ENCODE measurements at regions not wholly inside any gene's neighbourhood (a gene's known extent, or its start where the extent isn't known, plus 50 kb on each side); places are given as distances from the start of the nearest gene placed in this dataset.
"Not testable (repeated sequence)": the region's sequence is repeated elsewhere in the genome, so short reads cannot be mapped to it uniquely, and the experiment has no call there.

DNA sequence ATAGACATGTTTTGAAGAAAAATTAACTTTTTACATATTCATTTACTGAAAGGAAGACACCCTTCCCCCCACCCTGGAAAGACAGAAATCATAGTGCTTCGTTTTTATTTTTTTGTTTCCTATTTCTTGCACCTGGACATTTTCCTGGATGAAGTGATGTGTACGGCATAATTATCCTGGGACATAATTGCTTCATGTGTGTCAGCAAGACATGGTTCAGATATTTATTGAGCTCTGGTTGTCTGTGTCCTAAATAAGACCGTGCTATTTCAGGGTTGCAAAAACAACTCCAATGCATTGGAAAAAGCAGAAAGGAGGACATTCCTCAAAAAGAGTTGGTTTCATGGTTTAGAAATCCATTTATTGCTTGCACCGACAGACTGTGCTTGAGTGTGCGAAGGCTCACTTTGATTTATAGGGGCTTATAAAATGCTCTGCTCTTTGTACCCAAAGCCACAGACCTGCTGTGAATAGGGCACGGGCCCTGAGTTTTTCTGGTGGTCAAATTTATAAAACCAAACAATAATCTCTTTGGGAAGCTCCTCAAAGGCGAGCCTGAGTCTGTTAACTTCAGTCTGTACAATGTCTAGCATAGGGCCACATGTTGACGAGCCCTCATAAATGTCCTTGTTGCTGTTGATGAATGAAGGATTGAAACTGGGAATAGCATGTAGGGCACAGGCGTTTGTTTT is 179.5 kb downstream of the SOX4 start:
- no peak for DNase-seq (ENCODE audit: low read depth)

DNA sequence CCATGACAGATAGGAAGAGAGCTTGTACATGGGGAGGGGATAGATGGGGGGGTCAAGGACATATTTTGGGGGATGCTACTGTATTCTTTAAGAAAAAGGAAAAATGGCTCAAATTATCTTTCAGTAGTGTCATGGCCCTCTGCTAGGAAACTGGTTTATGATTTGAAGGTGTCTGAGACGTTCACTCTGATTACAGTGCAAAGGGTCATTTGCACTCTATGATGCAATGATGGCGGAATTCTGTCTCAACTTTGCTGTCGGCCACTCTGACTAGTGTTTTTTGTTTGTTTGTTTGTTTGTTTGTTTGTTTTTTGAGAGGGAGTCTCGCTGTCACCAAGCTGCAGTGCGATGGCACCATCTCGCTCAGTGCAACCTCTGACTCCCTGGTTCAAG is 180.0 kb downstream of the SOX4 start:
- no peak for DNase-seq (ENCODE audit: low read depth)

DNA sequence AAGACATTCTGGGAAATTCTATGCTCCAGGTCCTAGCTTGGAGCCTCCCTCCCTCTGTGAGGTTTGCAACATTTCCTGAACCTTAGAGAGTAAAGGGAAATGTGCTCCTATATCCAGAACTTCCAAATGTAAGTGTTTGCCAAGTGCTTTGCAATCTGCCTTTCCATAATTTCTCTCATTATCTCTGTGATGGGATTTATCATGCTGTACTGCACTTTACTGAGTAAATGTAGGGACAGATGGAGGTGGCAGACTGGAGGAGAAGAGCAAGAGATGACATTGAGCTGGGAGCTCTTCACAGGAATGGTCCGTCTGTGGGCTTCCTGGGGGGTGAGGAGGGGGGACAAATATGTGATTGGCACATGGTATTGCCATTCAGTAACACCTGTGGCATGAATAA is 184.3 kb downstream of the SOX4 start:
- DNase-seq (ENCODE audit: low read depth), result no peak

DNA sequence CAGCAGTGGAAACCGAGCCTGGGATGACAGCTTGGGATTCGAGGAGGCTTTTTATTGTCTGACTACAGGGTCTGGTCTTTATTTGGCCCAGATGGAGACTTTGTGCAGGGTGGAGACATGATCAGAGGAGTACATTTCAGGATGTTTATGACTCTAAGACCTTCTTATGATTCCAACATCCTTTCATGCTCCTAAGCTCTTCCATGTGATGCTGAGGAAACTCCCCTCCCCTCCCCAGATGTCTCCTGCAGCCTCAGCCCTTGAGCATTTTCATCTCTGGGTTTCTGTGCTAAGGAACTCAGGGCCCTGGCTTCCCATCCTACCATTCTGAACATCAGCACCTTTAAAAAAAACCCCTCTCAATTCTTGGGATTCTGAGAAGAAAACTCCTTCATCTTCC is 186.6 kb downstream of the SOX4 start:
- DNase-seq (ENCODE audit: low read depth), result no peak

DNA sequence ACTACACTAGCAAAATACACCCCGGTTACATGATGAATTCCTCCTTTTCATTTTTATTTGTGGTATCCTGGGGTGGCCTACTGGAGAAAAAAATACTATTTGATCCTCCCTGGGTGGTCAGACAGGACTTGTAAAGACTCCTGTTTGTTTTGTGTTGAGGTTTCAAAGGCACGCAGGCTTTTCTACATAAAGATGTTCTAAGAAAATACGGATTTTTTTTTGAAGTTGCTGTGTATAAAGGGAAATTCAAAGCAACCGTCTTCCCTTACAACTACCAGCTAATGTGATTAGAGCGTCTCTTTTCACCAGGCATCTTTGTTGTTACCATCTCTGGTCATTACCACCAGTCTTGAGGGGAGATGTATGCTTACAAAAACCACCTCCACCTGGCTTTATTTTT is 187.1 kb downstream of the SOX4 start:
- DNase-seq (ENCODE audit: low read depth), result no peak

DNA sequence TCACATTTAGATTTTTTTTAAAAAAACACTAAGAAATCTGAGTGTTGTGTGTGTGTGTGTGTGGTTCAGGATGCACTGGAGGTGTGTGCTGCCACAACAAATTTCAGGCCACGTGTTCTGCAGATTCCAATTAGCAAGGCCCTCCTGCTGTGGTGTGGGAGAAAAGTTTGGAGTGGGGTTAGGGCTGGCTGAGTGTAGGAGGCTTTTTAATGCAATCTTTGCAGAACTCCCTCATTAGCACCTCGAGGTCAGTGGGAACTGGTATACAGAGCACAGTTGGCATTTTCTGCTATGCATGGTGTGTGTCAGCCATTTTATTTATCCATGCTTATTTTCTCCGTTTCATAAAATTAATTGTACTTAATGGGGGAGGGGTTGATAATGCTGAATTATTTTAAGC is 187.6 kb downstream of the SOX4 start:
- no peak for DNase-seq (ENCODE audit: low read depth)

DNA sequence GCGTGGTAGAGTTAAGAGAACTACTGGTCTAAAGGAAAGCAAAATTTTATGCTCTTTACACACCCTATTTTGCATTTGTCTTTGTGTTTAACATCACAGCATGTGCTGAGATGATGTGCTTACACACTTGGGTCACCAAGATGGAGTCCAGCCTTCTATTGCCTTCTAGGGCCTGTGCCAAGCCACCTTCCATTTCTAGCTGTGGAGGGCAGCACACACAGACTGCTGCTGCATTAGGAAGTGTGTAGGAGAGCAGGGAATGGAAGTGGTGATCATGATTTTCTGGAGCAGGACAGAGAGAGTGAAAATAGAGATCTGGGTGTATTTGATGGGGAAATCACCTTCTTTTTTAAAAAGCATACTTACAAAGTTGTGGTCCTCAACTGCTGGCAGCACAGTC is 191.6 kb downstream of the SOX4 start:
- no peak for DNase-seq (ENCODE audit: low read depth)

DNA sequence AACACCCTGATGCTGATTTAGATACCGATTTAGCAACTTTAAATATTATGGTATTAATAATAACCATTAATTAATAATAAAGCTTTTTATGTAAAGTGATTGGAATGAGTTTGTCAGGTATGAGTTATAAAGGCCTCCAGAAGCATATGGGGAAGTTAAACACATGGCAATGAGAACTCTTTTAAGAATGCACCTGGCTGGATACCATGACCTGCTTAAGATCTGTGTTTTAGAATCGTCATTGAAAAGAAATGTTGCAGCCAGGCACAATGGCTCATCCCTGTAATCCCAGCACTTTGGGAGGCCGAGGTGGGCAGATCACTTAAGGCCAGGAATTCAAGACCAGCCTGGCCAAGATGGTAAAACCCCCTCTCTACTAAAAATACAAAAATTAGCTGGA is 197.5 kb downstream of the SOX4 start:
- no peak for DNase-seq (ENCODE audit: low read depth)

DNA sequence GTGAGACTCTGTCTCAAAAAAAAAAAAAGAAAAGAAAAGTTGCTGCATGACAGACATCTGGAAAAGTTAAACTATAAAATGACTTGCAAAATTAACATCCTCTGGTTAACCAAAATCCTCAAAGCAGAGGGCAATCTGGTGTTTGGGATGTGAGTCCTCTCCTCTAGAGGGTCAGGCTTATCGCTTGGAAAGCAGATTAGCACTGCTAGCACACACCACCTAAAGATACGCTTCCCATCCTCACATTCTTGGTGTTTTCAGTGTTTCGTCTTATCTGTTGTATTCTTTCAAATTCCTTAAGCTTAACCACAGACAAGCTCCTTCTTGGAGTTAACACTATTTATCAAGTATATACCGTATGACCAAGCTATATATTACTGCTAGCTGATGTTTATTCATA is 198.0 kb downstream of the SOX4 start:
- DNase-seq (ENCODE audit: low read depth), result peak; percentile 22

DNA sequence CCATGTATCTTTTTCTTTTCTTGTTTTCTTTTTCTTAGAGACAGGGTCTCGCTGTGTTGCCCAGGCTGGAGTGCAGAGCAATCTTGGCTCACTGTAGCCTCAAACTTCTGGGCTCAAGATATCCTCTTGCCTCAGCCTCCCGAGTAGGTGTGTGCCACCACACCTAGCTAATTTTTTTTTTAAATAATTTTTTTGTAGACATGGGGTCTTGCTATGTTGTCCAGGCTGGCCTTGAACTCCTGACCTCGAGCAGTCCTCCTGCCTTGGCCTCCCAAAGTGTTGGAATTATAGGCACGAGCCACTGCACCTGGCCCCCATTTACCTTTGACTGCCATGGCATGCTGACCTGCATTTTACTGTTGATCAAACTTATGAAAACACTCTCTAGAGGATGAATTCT is 198.6 kb downstream of the SOX4 start:
- DNase-seq (ENCODE audit: low read depth), result no peak

DNA sequence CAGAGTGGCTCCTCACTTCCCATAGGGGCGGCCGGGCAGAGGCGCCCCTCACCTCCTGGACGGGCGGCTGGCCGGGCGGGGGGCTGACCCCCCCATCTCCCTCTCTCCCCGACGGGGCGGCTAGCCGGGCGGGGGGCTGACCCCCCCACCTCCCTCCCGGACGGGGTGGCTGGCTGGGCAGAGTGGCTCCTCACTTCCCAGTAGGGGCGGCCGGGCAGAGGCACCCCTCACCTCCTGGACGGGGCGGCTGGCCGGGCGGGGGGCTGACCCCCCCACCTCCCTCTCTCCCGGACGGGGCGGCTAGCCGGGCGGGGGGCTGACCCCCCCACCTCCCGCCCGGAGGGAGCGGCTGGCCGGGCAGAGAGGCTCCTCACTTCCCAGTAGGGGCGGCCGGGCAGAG is 203.4 kb downstream of the SOX4 start:
- DNase-seq (ENCODE audit: low read depth), result not testable (repeated sequence)

DNA sequence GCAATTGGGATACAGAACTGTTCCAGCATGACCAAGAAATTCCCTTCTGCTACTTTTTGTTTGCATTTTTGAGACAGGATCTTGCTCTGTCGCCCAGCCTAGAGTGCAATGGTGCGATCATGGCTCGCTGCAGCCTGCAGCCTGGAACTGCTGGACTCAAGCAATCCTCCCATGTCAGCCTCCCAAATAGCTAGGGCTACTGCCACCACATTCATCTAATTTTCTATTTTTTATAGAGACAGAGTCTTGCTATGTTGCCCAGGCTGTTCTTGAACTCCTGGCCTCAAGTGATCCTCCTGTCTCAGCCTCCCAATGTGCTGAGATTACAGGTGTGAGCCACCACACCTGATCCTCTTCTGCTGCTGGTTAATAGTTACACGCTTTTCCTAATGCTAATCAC is 204.9 kb downstream of the SOX4 start:
- no peak for DNase-seq (ENCODE audit: low read depth)

DNA sequence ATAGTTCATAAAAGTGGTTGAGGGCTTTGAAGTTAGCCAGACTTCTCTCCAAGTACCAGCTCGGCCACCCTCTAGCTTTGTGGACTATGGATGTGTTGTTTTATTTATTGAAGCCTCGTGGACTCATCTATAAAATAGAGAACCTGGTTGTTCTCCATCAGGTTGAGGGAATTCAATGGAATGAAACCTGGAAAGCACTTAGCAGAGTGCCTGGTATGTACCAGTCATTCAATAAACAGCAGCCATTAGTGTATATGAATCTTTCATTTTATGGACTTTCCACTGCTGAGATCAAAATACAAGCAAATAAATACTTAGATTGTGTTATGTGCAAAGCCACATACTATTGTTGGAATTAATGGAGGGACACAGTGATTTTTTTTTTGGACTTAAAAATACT is 206.8 kb downstream of the SOX4 start:
- DNase-seq (ENCODE audit: low read depth), result no peak

DNA sequence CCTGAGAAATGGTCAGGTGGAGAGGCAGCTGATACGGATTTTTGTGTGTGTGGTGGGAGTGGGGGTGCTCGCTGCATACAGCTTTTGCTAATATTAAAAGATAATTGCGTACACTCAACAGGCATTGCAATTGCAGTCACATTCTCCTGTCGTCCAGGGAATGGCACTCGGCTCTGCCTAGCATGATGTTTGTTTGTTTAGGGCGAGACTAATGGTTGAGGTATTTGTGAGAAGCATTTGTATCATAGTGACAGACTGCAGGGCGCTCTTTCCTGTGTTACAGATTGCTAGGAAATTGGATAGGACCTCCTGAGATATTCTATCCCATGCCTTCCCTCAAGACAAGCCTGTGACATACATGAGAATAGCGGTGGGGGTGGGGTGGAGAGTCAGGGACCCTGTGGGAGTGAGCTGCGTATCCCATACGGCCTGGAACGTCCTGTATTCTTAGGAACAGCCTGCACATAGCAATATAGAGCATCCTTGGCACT is 207.4 kb downstream of the SOX4 start:
- no peak for DNase-seq (ENCODE audit: low read depth)

DNA sequence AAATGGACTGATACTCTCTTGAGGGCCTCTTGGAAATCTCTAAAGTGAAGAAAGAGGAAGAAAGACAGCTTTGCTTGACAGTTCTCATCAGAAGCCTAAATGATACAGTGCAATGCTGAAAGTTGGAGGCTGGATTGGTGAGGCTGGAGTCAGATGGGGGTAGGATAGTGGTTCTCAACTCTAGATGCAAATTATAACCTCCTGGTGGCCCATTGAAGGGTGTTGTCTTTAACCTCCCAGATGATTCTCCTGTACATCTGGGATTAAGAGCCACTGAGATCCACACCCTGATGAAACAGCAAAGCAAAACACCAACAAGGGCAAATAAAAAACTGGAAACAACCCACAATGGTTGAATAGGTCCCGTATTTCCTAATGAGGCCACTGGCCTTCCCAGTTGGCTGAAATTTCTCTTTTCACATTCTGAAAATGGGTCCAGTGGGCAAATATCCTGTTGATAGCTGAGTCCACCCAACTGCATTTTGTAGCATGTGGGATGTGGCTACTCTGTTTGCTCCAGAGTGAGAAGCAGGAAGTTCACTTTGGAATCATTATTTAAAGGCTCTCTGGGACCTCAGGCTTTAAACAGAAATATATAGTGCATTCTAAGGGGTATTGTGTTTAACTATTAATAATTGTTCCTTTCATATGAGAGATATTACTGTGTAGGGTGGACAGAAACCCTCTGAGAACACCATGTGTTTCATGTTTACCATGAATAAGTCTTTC is 208.1 kb downstream of the SOX4 start:
- DNase-seq (ENCODE audit: low read depth), result no peak

DNA sequence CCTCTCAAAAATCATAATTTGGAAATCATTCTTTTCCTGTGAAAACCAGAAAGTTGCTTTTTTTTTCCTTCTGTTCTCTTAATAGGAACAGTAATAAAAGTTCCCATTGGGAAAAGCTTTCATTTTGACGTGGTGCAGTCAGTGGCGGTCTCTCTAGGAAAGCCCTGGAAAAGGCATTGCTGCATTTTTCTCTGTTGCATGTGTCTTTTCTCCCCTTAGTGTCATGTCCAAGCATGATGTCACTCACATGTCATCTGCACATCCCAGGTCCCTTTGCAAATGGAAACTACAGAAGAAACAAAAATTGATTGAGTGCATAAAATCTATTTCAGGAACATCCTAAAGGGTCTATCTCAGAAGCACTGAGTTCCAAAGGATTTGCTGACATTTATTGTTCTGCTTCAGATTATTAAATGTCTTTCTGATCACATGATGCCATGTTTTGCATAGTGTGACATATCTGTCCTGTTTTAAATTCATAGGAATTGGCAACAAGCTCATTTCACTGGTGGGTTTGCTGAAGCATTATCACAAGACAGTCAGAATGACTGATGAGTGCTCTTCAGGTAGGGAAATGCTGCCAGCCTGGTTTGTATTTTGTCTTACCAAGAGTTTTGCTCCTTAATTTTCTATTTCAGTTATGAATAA is 208.7 kb downstream of the SOX4 start:
- DNase-seq (ENCODE audit: low read depth), result no peak

DNA sequence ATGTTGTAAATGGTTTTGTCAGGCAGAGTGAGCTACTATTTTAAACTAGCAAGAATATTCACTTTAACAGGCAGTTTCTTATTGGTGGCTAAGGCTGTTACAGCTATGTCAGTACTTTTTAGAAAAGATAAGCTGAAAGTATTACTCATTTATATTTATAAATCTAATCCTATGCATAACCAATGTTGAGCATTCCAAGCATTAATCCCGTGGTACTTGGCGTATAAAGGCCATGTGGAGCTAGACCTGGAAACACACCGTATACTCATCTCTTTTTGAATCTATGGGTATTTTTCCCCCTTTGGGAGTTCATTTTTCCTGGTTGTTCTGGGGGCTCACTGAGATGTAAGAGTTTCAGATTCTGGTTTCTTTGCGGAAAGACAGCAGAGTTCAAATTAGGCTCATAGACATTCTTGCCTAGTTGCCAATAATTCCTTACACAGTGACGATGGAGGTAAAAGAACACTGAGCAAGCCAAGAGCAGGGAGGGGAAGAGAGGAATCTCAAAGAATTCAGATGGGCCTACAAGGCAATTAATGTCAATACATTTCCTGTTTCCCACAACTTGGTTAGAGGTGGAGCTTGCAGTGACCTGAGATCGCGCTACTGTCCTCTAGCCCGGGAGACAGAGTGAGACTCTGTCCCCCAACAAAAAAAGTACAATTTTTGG is 211.5 kb downstream of the SOX4 start:
- DNase-seq (ENCODE audit: low read depth), result no peak

DNA sequence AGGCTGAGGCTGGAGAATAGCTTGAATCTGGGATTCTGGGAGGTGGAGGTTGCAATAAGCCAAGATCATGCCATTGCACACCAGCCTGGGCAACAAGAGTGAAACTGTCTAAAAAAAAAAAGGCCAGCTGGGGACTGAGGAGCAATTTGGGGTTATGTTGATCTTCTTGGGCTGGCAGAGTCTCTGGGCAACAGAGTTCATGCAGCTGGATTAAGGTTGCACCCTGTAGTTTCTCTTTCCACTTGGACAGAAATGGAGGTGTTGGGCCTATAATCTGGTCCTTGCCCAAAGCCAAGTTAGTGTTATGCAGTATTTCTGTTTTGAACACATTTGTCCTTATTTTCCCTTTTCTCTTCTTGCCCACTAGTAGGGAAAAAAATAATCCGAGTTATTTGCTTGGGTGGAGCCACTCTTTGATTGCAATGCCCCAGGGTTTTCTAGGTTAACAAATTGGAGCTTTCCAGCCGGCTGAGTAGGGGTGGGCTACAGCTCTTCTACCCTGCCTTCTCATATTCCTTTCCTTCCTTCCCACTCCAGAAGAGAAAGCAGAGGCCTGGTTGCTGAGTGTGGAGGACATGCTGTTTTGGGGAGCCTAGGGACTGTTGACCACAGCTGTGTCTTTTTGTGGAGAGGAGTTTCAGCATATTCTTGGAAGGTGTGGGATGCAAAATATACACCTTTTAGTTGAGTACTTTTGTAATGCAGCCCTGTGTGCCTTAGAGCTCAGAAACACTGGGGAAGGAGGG is 213.9 kb downstream of the SOX4 start:
- no peak for DNase-seq (ENCODE audit: low read depth)

DNA sequence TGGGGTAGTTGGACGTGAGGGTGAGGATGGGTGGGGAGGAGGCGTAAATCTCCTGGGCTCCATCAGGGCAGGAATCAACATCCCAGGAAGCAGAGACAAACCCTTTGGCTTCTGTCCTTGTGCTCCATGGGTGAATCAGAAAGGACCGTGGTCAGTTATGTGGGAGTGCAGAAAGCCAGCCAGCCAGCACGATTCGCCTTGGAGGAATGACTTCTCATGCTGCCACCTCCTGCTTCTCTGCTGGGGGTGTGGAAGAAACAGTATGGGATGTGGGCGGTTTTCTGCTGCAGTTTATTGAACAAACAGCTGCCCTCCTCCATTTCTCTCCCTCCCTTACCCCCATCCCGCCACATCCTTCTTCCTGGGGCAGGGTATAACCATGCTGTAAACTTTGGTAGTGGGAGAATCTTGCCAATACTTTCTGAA is 214.5 kb downstream of the SOX4 start:
- DNase-seq (ENCODE audit: low read depth), result no peak

DNA sequence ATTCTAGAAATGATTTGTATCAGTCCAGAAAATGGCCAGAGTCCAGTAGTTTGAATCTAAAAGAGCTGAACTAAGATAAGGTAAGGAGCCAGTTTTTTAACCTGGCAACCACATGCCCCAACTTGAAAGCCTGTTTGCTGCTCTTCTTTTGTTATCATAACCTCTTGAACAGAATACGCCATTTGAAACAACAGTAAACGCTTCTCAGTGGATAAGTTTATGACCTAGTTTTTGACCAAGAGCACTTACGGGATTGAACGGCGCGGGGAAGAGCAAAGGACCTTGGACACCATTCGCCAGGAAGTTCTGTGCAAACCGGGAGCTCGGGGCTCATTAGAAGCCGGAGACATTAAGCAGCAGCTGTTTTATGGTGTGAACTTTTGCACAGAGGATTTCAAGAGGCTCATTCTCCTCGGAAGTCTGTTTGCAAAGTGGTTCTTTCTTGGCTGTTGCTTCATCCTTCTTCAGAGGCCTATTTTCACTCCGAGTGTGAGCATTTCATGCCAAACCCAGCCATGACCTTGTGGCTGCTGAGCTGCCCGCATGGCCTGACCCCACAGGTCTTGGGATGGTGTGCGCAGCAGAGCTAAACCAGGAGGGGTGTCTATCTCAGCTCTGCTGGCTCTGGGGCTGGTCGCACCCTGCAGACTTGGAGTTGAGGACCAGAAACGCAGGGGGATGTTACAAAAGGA is 215.1 kb downstream of the SOX4 start:
- no peak for DNase-seq (ENCODE audit: low read depth)

DNA sequence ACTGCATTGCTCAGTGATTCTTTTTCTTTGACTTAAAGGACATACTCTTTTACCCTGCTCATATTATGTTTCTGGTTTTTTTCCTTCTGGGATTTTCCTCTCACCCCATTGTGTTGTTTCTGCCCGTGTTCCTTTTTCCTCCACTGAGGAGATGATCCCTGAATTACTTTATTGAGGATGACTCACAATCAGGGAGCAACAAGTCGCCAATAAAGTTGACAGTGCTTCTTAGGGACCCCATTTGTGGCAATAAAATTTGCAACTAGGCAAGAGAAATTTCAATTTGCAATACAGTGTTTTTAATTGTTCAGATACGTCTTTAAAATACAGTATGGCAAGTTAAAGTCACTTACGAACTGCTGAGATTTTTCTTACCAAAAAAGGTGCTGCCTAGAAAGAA is 217.9 kb downstream of the SOX4 start:
- DNase-seq (ENCODE audit: low read depth), result no peak
